Stimulated activated CD4-positive, alpha-beta T cell treated with anti-CD3 and anti-CD28 coated beads, Interleukin-2, amount 100 ng/mL, for 24 hours (primary cell): ENCODE measurements at regions not wholly inside any gene's neighbourhood (a gene's known extent, or its start where the extent isn't known, plus 50 kb on each side); places are given as distances from the start of the nearest gene placed in this dataset.
"Not testable (repeated sequence)": the region's sequence is repeated elsewhere in the genome, so short reads cannot be mapped to it uniquely, and the experiment has no call there.

ENCODE experiments used
- DNase-seq, 2 donors: peaks; one replicate each; pipeline ENCODE4 v3.0.0-alpha.2; 2020

GRCh38 chr14:41051801-41052200 is 554.9 kb upstream of the LRFN5 start:
- no peak for DNase-seq

DNA sequence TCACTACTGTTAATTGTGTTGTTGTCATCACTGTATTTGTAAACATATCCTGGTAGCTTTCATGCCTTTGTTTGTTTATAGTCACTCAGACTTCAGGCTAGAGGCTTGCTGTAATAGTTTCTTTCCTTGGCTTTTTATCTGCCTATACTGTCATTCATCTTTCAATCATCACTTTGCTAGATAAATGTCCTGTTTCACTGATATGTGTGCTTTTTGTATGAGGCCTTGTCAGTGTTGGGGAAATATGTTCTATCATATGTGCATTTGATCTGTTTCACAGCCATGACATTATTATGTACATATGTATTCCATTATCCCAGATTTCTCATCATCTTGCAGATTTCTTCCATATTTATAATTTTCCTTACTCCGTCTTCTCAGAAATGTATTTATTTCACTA is 558.9 kb upstream of the LRFN5 start:
- DNase-seq: no peak

GRCh38 chr14:41037388-41037787 is 569.3 kb upstream of the LRFN5 start:
- DNase-seq: no peak

DNA sequence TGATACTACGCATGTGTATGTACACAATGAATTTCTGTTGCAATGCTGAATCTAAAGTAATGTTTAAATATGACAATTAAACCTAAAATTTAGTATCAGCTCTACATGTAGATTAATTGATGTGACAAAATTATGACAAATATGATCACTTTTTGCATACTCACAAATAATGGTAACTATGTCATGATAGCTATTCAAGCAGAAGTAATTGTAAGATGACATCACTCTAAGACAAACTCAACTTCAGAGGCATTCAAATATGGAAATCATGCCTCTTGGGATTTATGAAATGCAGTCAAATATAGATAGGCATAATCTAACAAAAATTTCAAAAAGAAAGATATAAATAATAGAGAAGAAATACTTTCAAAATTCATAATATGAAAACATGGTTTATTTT is 571.7 kb upstream of the LRFN5 start:
- DNase-seq: no peak

DNA sequence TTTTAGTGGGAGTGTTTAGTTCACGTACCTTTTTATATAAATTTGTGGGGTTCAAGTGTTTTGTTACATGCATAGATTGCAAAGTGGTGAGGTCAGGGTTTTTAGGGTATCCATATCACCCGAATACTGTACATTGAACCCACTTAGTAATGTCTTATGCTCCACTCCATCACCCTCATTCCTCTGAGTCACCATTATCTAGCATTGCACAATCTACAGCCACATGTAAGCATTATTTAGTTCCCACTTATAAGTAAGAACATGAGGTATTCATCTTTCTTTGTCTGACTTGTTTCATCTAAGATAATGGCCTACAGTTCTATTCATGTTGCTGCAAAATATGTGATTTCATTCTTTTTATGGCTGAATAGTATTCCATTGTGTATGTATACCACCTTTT is 583.7 kb upstream of the LRFN5 start:
- no peak for DNase-seq

DNA sequence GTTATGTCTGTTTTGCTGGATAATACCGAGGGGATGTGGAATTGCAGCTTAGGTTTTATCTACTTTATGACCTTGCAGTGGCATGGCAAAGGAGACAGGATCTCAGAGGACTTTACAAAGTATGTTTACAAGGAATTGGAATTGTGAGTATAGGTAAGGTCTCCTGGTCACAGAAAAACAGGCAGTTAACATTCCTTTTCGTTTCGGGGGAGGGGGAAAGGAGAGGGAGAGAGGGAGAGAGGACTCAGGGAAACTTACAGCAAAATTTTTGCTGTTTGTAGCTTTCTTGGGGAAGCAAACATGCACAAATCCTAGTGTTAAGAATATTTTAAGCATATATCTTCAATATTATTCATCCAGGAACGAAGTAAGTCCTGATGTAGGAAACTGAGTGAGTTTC is 590.5 kb upstream of the LRFN5 start:
- DNase-seq: no peak

DNA sequence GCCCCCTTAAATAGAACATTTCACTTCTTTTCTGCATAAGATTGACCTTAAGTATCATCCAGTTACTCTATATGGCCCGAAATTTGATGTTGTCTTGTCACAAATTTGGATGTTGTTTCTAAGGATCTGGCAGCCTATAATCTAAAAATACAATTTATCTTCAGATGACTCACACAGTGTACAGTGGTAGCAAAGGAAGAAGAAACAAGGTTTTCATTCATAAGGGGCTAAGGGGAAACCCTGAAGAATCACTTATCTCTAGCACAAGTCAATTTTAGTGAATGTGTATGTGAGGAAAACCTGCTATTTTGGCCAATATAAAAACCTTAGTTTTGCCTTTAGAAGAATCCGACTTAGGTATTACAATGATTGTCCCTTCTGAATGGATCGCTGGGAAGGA is 606.3 kb upstream of the LRFN5 start:
- no peak for DNase-seq

- DNase-seq: no peak
Observed at GRCh38 chr14:40989260-40989659, 617.4 kb upstream of the LRFN5 start.

- DNase-seq: no peak
Observed at GRCh38 chr14:40987481-40987880, 619.2 kb upstream of the LRFN5 start.

- no peak for DNase-seq
Observed at GRCh38 chr14:40986655-40987054, 620.0 kb upstream of the LRFN5 start.

- no peak for DNase-seq
Observed at GRCh38 chr14:40985584-40985983, 621.1 kb upstream of the LRFN5 start.

DNA sequence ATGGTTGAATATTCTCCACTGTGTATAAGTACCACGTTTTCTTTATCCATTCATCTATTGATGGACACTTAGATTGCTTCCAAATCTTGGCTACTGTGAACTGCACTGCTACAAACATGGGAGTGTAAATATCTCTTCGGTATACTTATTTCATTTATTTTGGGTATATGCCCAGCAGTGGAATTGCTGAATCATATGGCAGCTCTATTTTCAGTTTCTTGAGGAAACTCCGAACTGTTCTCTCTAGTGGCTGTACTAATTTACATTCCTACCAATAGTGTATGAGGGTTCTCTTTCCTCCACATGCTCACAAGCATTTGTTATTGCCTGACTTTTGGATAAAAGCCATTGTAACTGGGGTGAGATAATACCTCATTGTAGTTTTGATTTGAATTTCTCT is 623.1 kb upstream of the LRFN5 start:
- no peak for DNase-seq

DNA sequence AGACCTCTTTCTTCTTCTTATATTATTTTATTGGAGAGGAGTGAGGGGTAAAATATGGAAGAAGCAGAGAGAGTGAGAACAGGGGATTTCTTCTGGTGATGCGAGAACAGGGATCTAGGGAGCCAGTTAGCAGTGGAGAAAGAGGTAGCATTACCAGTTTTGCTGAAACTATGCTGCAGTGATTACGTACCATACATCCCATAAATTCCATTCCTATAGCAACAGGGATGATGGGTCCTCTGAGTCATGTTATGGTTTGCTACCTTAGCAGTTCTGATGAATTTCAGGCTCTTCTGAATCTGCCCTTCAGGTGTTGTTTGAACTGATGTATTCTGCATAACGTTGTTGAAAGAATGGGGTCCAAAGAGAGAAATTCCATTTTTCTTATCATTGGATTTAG is 625.4 kb upstream of the LRFN5 start:
- no peak for DNase-seq

DNA sequence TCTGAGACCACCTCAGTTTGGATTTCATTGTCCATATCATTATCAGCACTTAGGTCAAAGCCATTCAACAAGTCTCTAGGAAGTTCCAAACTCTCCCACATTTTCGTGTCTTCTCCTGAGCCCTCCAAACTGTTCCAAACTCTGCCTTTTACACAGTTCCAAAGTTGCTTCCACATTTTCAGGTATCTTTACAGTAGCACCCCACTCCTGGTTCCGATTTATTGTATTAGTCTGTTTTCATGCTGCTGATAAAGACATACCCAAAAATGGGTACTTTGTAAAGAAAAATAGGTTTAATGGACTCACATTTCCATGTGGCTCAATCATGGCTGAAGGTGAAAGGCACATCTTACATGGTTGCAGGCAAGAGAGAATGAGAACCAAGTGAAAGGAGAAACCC is 646.4 kb upstream of the LRFN5 start:
- DNase-seq: not testable (repeated sequence)

DNA sequence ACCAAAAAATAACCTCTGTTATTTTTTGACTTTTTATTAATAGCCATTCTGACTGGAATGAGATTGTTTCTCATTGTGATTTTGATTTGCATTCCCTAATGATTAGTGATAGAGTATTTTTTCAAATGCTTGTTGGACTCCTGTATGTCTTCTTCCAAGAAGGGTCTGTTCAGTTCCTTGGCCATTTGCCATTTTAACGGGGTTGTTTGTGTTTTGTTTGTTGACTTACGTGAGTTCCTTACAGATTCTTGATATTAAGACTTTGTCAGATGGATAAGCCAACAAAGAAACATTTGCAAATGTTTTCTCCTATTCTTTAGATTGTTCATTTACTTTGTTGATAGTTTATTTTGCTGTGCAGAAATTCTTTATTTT is 651.6 kb upstream of the LRFN5 start:
- no peak for DNase-seq

- not testable (repeated sequence) for DNase-seq
Observed at GRCh38 chr14:40954448-40955130, 652.1 kb upstream of the LRFN5 start.

DNA sequence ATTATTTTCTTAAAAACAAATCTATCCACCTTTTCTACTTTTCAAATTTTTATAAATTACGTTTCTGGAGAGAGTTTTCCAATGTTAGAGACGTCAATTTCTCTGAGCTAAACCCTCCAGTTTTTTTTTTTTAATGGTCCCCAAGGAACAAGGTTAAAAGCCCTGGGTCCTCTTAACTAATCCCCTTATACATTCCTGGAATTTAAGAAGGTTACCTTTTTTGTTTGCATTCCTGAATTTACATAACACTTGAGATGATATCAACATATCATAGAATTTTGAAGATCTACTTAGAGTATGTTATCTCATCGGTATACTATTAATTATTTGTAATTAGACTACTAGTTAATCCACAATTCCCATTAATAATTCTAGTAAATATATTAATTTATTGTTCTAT is 662.2 kb upstream of the LRFN5 start:
- DNase-seq: no peak

GRCh38 chr14:40936861-40937260 is 669.8 kb upstream of the LRFN5 start:
- DNase-seq: no peak

DNA sequence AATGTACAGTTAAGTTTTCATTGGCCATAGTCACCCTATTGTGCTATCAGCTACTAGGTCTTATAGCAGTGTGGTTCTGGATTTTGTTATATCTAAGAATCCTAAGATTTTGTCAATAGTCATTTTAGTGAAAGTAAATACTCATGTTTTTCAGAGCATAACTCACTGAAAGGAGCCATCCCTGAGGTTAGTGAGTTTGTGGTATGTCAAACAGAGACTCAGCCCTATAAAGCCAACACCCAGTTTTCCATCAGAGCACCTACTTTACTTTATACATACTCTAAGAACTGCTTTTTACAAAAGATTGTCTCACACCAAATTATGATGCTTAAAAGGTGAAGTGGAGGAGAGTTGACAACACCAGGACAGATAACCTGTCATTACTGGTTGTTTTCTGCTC is 686.3 kb upstream of the LRFN5 start:
- no peak for DNase-seq

DNA sequence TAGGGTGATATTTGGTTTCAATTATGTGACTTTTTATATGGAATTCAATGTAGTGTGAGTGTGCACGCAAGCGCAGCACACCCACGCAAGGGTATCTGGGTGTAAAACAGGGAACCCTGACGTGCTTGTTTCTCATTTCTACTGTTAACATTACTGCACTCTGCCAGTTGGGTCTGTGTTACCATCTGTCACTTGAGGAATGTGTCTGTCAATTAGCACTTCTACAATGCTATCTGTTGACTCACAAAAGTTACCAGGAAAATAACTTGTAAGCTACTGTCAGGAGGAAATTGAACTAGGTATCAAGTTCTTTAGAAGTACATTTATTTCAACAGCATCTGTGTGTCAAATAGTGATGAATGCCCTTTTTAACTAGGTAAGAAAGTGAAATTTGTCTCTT is 695.5 kb upstream of the LRFN5 start:
- no peak for DNase-seq

DNA sequence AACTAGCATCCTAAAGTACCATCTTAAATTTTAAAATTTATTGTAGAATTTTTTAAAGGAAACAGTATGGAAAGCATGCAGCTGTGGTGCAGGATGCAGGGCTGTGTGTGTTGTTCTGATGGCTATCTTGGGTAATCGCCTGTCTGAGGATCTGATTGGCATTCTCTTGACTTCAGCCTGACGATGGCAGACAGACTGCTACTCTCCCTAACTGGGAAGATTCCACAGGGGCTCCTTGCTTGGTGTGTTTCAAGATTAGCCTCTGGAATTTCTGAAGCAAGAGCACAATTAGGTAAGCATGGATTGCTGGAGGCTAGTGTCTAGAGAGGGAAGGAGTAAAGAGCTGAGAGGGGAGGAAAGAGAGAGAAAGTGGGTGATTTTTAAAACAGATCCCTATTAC is 696.8 kb upstream of the LRFN5 start:
- no peak for DNase-seq

DNA sequence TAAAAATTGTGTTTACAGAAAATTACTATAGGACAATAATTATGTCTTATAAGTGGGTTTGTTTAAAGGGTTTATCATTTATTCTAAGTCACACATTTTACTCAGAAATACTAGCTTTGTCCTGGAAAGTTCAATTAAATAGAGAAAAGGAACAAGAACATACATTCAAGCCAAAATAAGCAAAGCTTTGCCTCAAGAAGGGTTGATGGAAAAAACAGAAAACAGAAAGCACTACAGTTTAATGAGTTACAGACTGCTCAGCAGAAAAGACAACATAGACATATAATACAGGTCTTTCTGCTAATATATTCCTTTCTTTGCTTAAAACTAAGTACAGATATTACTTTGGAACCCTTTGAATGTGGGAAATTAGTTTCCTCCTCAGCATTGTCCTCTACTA is 703.0 kb upstream of the LRFN5 start:
- no peak for DNase-seq

- no peak for DNase-seq
Observed at GRCh38 chr14:40899435-40899834, 707.2 kb upstream of the LRFN5 start.

GRCh38 chr14:40894846-40895245 is 711.8 kb upstream of the LRFN5 start:
- DNase-seq: no peak

- DNase-seq: no peak
Observed at GRCh38 chr14:40889126-40889525, 717.5 kb upstream of the LRFN5 start.

DNA sequence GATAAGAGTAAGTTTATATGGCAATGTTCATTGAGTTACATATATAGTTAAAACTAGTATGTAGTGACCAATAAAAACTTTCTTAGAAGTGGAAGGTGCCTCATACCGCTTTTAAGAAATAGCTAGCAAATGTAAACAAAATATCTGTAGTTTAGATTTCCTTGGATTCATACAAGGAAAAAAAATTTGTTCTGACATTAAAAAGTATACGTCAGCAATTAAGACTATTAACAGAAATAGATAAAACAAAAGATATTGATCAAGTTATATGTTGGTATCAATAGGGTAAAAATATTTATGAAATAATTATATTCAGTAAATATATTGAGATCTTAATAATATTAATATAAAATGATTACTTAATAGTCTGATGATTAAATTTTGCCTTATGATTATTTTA is 718.8 kb upstream of the LRFN5 start:
- no peak for DNase-seq
